Calu3 (cell line): ENCODE measurements at regions not wholly inside any gene's neighbourhood (a gene's known extent, or its start where the extent isn't known, plus 50 kb on each side); places are given as distances from the start of the nearest gene placed in this dataset.

Source experiments
- BruUV-seq: library from RNA; stranded (reverse); fragments of 400-500 nt; replicated peaks from 2 replicates; lab custom pipeline; 2021; lab: Mats Ljungman, UMichigan
- CTCF ChIA-PET: fragments of 300-600 bp; sonication (Branson Sonifier 250); formaldehyde crosslinking; loops from one replicate; lab custom pipeline; 2022; ENCODE audit warnings: antibody characterized with exemption; lab: Charles Lee
- DNase-seq: peaks from one replicate; pipeline ENCODE4 v3.0.0; 2022
- H3K27ac Mint-ChIP-seq: one replicate; pipeline ENCODE4 v1.8.0; 2022; ENCODE audit warnings: mixed read lengths; ENCODE audit not compliant: unreplicated experiment
- H3K27me3 Mint-ChIP-seq: one replicate; pipeline ENCODE4 v1.8.0; 2022; ENCODE audit warnings: mixed read lengths; ENCODE audit not compliant: unreplicated experiment
- H3K36me3 Mint-ChIP-seq: one replicate; pipeline ENCODE4 v1.8.0; 2022; ENCODE audit warnings: mild to moderate bottlenecking, moderate library complexity, mixed read lengths; ENCODE audit not compliant: insufficient read depth, unreplicated experiment
- H3K4me1 Mint-ChIP-seq: one replicate; pipeline ENCODE4 v1.8.0; 2022; ENCODE audit warnings: mild to moderate bottlenecking, low read depth, mixed read lengths; ENCODE audit not compliant: unreplicated experiment
- H3K4me3 Mint-ChIP-seq: one replicate; pipeline ENCODE4 v1.8.0; 2022; ENCODE audit warnings: mild to moderate bottlenecking, low read depth, moderate library complexity, mixed read lengths; ENCODE audit not compliant: unreplicated experiment
- H3K9me3 Mint-ChIP-seq: one replicate; pipeline ENCODE4 v1.8.0; 2022; ENCODE audit warnings: low read depth, mixed read lengths; ENCODE audit not compliant: unreplicated experiment
- CTCF ChIP-seq: fragments of 200-600 bp; IDR thresholded peaks from one replicate; pipeline ENCODE4 v1.8.0; 2022; ENCODE audit warnings: antibody characterized with exemption; ENCODE audit not compliant: unreplicated experiment
- intact Hi-C: fragments of 100-400 bp; cut with micrococcal nuclease; formaldehyde crosslinking; loops from one replicate; pipeline ENCODE4 v1.10.0; 2022; ENCODE audit not compliant: unreplicated experiment

GRCh38 chr6:48743738-48744137 lies 632.7 kb upstream of the PTCHD4 start:
- intact Hi-C loops: no loop called here
- Mint-ChIP-seq H3K4me3 (no peak overlapping the region), H3K27me3 (no peaks in the 10 kb centered on the region), H3K9me3 (no peaks in the 10 kb centered on the region), H3K4me1 (peaks cover 25% of the 10 kb centered on the region), H3K27ac (no peak overlapping the region), H3K36me3 (no peaks in the 10 kb centered on the region)
- no peak for DNase-seq
- CTCF ChIA-PET: no interaction called here
- BruUV-seq: no TSS peak
- TF ChIP-seq CTCF: no peak

- CTCF ChIA-PET: no interaction called here
- Mint-ChIP-seq H3K27ac (no peak overlapping the region), H3K9me3 (no peaks in the 10 kb centered on the region), H3K4me3 (no peak overlapping the region), H3K36me3 (no peaks in the 10 kb centered on the region), H3K4me1 (no peaks in the 10 kb centered on the region), H3K27me3 (no peaks in the 10 kb centered on the region)
- TF ChIP-seq CTCF: no peak
- intact Hi-C loops: no loop called here
- BruUV-seq: no TSS peak
- no peak for DNase-seq
Observed at GRCh38 chr6:48736501-48737206, 625.7 kb upstream of the PTCHD4 start.

- intact Hi-C loops: no loop called here
- H3K4me1 Mint-ChIP-seq: no peaks in the 10 kb centered on the region
- TF ChIP-seq CTCF: no peak
- H3K27me3 Mint-ChIP-seq: no peaks in the 10 kb centered on the region
- no TSS peak for BruUV-seq
- CTCF ChIA-PET: interaction anchor here (0.5 kb wide), 1 partner anchor 629 kb away, joined by 4 read pairs; no protein-coding TSS in a partner anchor
- DNase-seq: no peak
- no peaks in the 10 kb centered on the region for H3K36me3 Mint-ChIP-seq
- H3K27ac Mint-ChIP-seq: no peak overlapping the region
- peaks cover 2% of the 10 kb centered on the region for H3K9me3 Mint-ChIP-seq
- H3K4me3 Mint-ChIP-seq: no peak overlapping the region
Observed at GRCh38 chr6:48735846-48736245, 624.8 kb upstream of the PTCHD4 start.

GRCh38 chr6:48733581-48733980 lies 622.6 kb upstream of the PTCHD4 start:
- Mint-ChIP-seq H3K9me3 (peaks cover 2% of the 10 kb centered on the region), H3K36me3 (no peaks in the 10 kb centered on the region), H3K4me1 (no peaks in the 10 kb centered on the region), H3K27me3 (no peaks in the 10 kb centered on the region), H3K27ac (no peak overlapping the region), H3K4me3 (no peak overlapping the region)
- CTCF ChIA-PET: no interaction called here
- intact Hi-C loops: no loop called here
- no TSS peak for BruUV-seq
- TF ChIP-seq CTCF: no peak
- no peak for DNase-seq
